HG02798 (cell line): ENCODE measurements at regions not wholly inside any gene's neighbourhood (a gene's known extent, or its start where the extent isn't known, plus 50 kb on each side); places are given as distances from the start of the nearest gene placed in this dataset.

ENCODE experiments used
- ATAC-seq: cut with Tn5 transposase; IDR thresholded peaks from one replicate; pipeline ENCODE4 v1.9.1; 2021; ENCODE audit warnings: mild to moderate bottlenecking; ENCODE audit not compliant: unreplicated experiment, poor library complexity

GRCh38 chr4:176002007-176002613 is 63.5 kb upstream of the WDR17 start:
- ATAC-seq, result peak; percentile 62

- no peak for ATAC-seq
Measured at GRCh38 chr4:176005766-176006165, 59.9 kb upstream of the WDR17 start.

- no peak for ATAC-seq
Measured at GRCh38 chr4:176009254-176009653, 56.4 kb upstream of the WDR17 start.

GRCh38 chr4:176011529-176011928 is 54.1 kb upstream of the WDR17 start:
- ATAC-seq, result peak; percentile 38

GRCh38 chr4:176013476-176014247 is 52.0 kb upstream of the WDR17 start:
- ATAC-seq, result peak; percentile 76

- ATAC-seq, result no peak
Measured at GRCh38 chr4:176014583-176015108, 51.0 kb upstream of the WDR17 start.
